ENCODE measurements at regions not wholly inside any gene's neighbourhood (a gene's known extent, or its start where the extent isn't known, plus 50 kb on each side); places are given as distances from the start of the nearest gene placed in this dataset.

- TF ChIP-seq, protein P1, sequence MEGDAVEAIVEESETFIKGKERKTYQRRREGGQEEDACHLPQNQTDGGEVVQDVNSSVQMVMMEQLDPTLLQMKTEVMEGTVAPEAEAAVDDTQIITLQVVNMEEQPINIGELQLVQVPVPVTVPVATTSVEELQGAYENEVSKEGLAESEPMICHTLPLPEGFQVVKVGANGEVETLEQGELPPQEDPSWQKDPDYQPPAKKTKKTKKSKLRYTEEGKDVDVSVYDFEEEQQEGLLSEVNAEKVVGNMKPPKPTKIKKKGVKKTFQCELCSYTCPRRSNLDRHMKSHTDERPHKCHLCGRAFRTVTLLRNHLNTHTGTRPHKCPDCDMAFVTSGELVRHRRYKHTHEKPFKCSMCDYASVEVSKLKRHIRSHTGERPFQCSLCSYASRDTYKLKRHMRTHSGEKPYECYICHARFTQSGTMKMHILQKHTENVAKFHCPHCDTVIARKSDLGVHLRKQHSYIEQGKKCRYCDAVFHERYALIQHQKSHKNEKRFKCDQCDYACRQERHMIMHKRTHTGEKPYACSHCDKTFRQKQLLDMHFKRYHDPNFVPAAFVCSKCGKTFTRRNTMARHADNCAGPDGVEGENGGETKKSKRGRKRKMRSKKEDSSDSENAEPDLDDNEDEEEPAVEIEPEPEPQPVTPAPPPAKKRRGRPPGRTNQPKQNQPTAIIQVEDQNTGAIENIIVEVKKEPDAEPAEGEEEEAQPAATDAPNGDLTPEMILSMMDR (IDR thresholded peaks at IDR 0.05) = no peak
- peaks cover 8% of the 10 kb centered on the region for H3K9me3 Mint-ChIP-seq
- peaks cover under 1% of the 10 kb centered on the region for H3K4me1 Mint-ChIP-seq
- no peak overlapping the region for H3K27ac Mint-ChIP-seq
- no peaks in the 10 kb centered on the region for H3K27me3 Mint-ChIP-seq (ENCODE audit: low read depth, poor library complexity)
- no peaks in the 10 kb centered on the region for H3K36me3 Mint-ChIP-seq (ENCODE audit: low read depth)
- no peak overlapping the region for H3K4me3 Mint-ChIP-seq
- no peak for DNase-seq
Measured at GRCh38 chr7:11247545-11247944, 273.9 kb downstream of the PHF14 start.

DNA sequence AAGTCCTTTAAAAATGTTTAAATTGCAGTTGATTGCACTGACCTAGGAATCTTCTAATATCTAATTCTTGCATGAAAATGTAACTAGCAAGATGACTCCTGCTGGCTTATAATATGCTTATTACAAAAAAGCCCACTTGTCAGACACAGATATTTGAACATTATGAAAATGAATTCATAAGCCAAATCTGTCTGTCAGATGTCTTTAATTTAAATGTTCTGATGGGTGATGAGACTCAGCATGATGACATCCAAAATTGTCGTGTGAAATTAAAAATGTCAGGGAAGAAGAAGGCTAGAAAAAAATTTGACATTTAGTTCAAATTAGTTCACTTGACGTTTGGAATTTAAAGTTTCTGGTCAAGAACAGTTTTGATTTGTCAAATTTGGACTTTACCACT is 277.8 kb downstream of the PHF14 start:
- Mint-ChIP-seq H3K27ac (no peak overlapping the region), H3K27me3 (ENCODE audit: low read depth, poor library complexity) (no peaks in the 10 kb centered on the region), H3K9me3 (peaks cover 8% of the 10 kb centered on the region), H3K4me3 (no peak overlapping the region), H3K4me1 (peaks cover 17% of the 10 kb centered on the region), H3K36me3 (ENCODE audit: low read depth) (no peaks in the 10 kb centered on the region)
- no peak for DNase-seq
- TF ChIP-seq, protein P1 (IDR thresholded peaks at IDR 0.05) = no peak

GRCh38 chr7:11252011-11252607 is 278.4 kb downstream of the PHF14 start:
- H3K36me3 Mint-ChIP-seq (ENCODE audit: low read depth) = no peaks in the 10 kb centered on the region
- H3K9me3 Mint-ChIP-seq = peaks cover 8% of the 10 kb centered on the region
- H3K4me3 Mint-ChIP-seq = no peak overlapping the region
- no peaks in the 10 kb centered on the region for H3K27me3 Mint-ChIP-seq (ENCODE audit: low read depth, poor library complexity)
- peaks cover 17% of the 10 kb centered on the region for H3K4me1 Mint-ChIP-seq
- TF ChIP-seq, protein P1 (IDR thresholded peaks at IDR 0.05) = no peak
- no peak overlapping the region for H3K27ac Mint-ChIP-seq
- DNase-seq = no peak

DNA sequence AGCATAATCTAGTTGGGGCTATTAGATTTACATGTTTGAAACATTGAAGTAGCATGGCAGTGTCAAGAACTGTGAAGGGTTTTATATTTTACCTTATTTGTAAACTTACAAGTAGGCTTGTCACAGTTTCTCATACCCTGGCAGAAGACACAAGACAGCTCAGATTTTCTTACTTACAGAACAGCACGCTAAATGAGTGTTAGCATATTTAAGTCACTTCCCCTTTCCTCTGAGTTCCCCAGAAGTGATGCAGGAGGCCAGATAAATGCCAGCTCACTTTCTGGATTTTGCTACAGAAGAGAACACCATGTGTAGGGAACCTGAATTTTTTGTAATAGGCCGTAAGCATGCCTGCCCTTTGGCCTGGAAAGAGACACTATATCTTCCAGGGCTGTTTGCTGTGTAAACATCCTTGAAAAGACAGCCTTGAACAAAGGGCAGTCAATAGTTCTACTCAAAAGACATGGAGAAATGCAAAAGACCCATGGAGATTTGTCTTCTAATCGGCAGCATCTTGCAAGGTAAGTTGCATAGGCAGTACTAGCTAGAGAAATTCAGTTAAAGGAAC is 279.1 kb downstream of the PHF14 start:
- H3K27me3 Mint-ChIP-seq (ENCODE audit: low read depth, poor library complexity) = no peaks in the 10 kb centered on the region
- peaks cover 8% of the 10 kb centered on the region for H3K9me3 Mint-ChIP-seq
- no peak overlapping the region for H3K4me3 Mint-ChIP-seq
- TF ChIP-seq, protein P1 (IDR thresholded peaks at IDR 0.05) = no peak
- H3K36me3 Mint-ChIP-seq (ENCODE audit: low read depth) = no peaks in the 10 kb centered on the region
- peaks cover 17% of the 10 kb centered on the region for H3K4me1 Mint-ChIP-seq
- DNase-seq = no peak
- peak overlapping the region; percentile 21 for H3K27ac Mint-ChIP-seq

DNA sequence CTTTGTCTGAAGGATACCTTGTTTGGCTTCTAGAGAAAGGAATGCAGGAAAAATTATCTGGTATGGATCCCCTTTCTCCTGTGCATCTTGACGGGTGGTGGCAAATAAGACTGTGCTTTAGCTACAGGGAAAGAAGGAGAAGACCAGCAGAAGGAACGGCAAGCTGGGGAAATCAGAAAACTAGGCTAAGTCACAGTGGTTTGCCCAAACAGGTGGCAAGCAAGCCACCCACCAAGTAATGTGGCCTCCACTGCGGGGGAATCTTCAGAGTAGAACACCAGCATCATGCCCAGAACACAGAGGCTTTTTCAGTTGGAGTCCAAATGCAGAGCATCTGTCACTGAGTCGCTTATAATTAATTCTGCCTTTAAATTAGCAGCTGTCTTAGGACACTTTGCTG is 282.8 kb downstream of the PHF14 start:
- peaks cover 17% of the 10 kb centered on the region for H3K4me1 Mint-ChIP-seq
- H3K27me3 Mint-ChIP-seq (ENCODE audit: low read depth, poor library complexity) = peaks cover 2% of the 10 kb centered on the region
- H3K27ac Mint-ChIP-seq = no peak overlapping the region
- no peak overlapping the region for H3K4me3 Mint-ChIP-seq
- H3K9me3 Mint-ChIP-seq = peaks cover 6% of the 10 kb centered on the region
- no peak for DNase-seq
- no peaks in the 10 kb centered on the region for H3K36me3 Mint-ChIP-seq (ENCODE audit: low read depth)
- TF ChIP-seq, protein P1 (IDR thresholded peaks at IDR 0.05) = no peak

DNA sequence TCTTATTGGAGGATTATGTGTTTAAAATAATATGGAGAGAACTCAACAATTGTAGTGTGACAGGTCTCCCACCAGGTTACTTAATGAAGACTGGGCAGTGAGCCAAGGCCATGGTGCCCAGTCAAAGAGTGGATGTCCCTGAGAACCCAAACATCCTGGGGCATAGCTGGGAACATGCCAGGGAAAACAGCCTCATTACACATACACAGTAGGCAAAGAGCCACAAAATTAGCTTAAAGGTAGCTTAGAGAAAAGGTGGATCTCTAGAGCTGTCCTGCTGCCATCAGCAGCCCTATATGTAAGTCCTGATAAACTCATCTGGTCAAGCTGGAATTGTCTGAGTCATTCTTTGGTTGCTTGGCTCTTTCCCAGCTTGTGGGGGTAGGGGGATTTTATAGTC is 287.8 kb downstream of the PHF14 start:
- no peak overlapping the region for H3K27ac Mint-ChIP-seq
- DNase-seq = no peak
- TF ChIP-seq, protein P1 (IDR thresholded peaks at IDR 0.05) = no peak
- no peaks in the 10 kb centered on the region for H3K9me3 Mint-ChIP-seq
- no peaks in the 10 kb centered on the region for H3K4me1 Mint-ChIP-seq
- H3K4me3 Mint-ChIP-seq = no peak overlapping the region
- no peaks in the 10 kb centered on the region for H3K36me3 Mint-ChIP-seq (ENCODE audit: low read depth)
- peaks cover 2% of the 10 kb centered on the region for H3K27me3 Mint-ChIP-seq (ENCODE audit: low read depth, poor library complexity)

Data from nephron progenitor cell (in vitro differentiated cells).